ENCODE measurements at regions not wholly inside any gene's neighbourhood (a gene's known extent, or its start where the extent isn't known, plus 50 kb on each side); places are given as distances from the start of the nearest gene placed in this dataset.
"Not testable (repeated sequence)": the region's sequence is repeated elsewhere in the genome, so short reads cannot be mapped to it uniquely, and the experiment has no call there.

- no peak for DNase-seq
- Histone ChIP-seq H3K4me3 (replicated peaks in 1 of 3) (no peak overlapping the region), H3K4me1 (no peaks in the 10 kb centered on the region), H3K27ac (no peak overlapping the region), H3K27me3 (no peaks in the 10 kb centered on the region), H3K36me3 (no peaks in the 10 kb centered on the region), H3K9me3 (no peaks in the 10 kb centered on the region)
- TF ChIP-seq POLR2A (IDR thresholded peaks at IDR 0.05): no peak
- TF ChIP-seq CTCF (IDR thresholded peaks at IDR 0.05): no peak
- intact Hi-C loops (cut with DNase I): no loop called here
- 87 to 89% methylated on average over 9 to 10 of the region's 10 CpGs for WGBS, 2 donors
Measured at GRCh38 chr6:90885611-90886056, 298.8 kb upstream of the MAP3K7 start.

- DNase-seq; intact Hi-C loops (cut with DNase I); H3K36me3 ChIP-seq; H3K27ac ChIP-seq; H3K4me1 ChIP-seq; H3K9me3 ChIP-seq; H3K27me3 ChIP-seq; H3K4me3 ChIP-seq (replicated peaks in 1 of 3): not testable (repeated sequence)
- 80 to 89% methylated on average over 2 to 4 of the region's 4 CpGs for WGBS, 2 donors
Measured at GRCh38 chr6:90885137-90885536, 298.3 kb upstream of the MAP3K7 start.

GRCh38 chr6:90877616-90878015 is 290.7 kb upstream of the MAP3K7 start:
- TF ChIP-seq CTCF (IDR thresholded peaks at IDR 0.05) (no peak), POLR2A (IDR thresholded peaks at IDR 0.05) (no peak)
- no peak overlapping the region for H3K4me3 ChIP-seq (replicated peaks in 1 of 3)
- H3K27ac ChIP-seq: no peak overlapping the region
- no peaks in the 10 kb centered on the region for H3K27me3 ChIP-seq
- H3K9me3 ChIP-seq: no peaks in the 10 kb centered on the region
- H3K36me3 ChIP-seq: no peaks in the 10 kb centered on the region
- DNase-seq: no peak
- no peaks in the 10 kb centered on the region for H3K4me1 ChIP-seq
- intact Hi-C loops (cut with DNase I): no loop called here
- WGBS, 2 donors: 77 to 87% methylated on average over 3 of the region's 3 CpGs

- Histone ChIP-seq H3K9me3 (no peaks in the 10 kb centered on the region), H3K4me3 (replicated peaks in 1 of 3) (no peak overlapping the region), H3K4me1 (no peaks in the 10 kb centered on the region), H3K27ac (no peak overlapping the region), H3K36me3 (no peaks in the 10 kb centered on the region), H3K27me3 (no peaks in the 10 kb centered on the region)
- 59 to 66% methylated on average over 4 of the region's 4 CpGs for WGBS, 2 donors
- no peak for DNase-seq
- TF ChIP-seq CTCF (IDR thresholded peaks at IDR 0.05) (no peak), POLR2A (IDR thresholded peaks at IDR 0.05) (no peak)
- intact Hi-C loops (cut with DNase I): no loop called here
Measured at GRCh38 chr6:90874931-90875330, 288.1 kb upstream of the MAP3K7 start.

- intact Hi-C loops (cut with DNase I): no loop called here
- no peak overlapping the region for H3K27ac ChIP-seq
- DNase-seq: no peak
Measured at GRCh38 chr6:90872981-90873380, 286.1 kb upstream of the MAP3K7 start.

More at GRCh38 chr6:90872981-90873380, 286.1 kb upstream of the MAP3K7 start:
- Histone ChIP-seq H3K27me3 (no peaks in the 10 kb centered on the region), H3K9me3 (no peaks in the 10 kb centered on the region), H3K4me1 (no peaks in the 10 kb centered on the region), H3K4me3 (replicated peaks in 1 of 3) (no peak overlapping the region), H3K36me3 (no peaks in the 10 kb centered on the region)
- WGBS, 2 donors: 73 to 80% methylated on average over 8 of the region's 8 CpGs
- no peak for TF ChIP-seq POLR2A (IDR thresholded peaks at IDR 0.05)
- no peak for TF ChIP-seq CTCF (IDR thresholded peaks at IDR 0.05)

All from thyroid gland (tissue), 4 donors.